HK-2 (cell line): ENCODE measurements at regions not wholly inside any gene's neighbourhood (a gene's known extent, or its start where the extent isn't known, plus 50 kb on each side); places are given as distances from the start of the nearest gene placed in this dataset.

Source experiments
- DNase-seq: peaks from one replicate; pipeline ENCODE4 v3.0.0-alpha.2; 2018; ENCODE audit not compliant: unreplicated experiment

- DNase-seq = no peak
These were observed 295.7 kb downstream of the BCL11B start for GRCh38 chr14:98976271-98976670.

GRCh38 chr14:98977451-98977850 is 294.5 kb downstream of the BCL11B start:
- DNase-seq = no peak

- no peak for DNase-seq
These were observed 289.0 kb downstream of the BCL11B start for GRCh38 chr14:98982986-98983385.

GRCh38 chr14:98984027-98984718 is 287.8 kb downstream of the BCL11B start:
- DNase-seq = no peak

GRCh38 chr14:98984719-98985041 is 287.3 kb downstream of the BCL11B start:
- no peak for DNase-seq

GRCh38 chr14:98993818-98994217 is 278.2 kb downstream of the BCL11B start:
- DNase-seq = no peak

GRCh38 chr14:98994561-98994960 is 277.4 kb downstream of the BCL11B start:
- DNase-seq = no peak

- DNase-seq = no peak
These were observed 274.3 kb downstream of the BCL11B start for GRCh38 chr14:98997526-98998205.

GRCh38 chr14:98999345-98999744 is 272.7 kb downstream of the BCL11B start:
- DNase-seq = no peak

- DNase-seq = no peak
These were observed 272.1 kb downstream of the BCL11B start for GRCh38 chr14:98999901-99000300.

- DNase-seq = no peak
These were observed 270.8 kb downstream of the BCL11B start for GRCh38 chr14:99001241-99001640.

GRCh38 chr14:99003646-99004045 is 268.4 kb downstream of the BCL11B start:
- DNase-seq = no peak

GRCh38 chr14:99004112-99004511 is 267.9 kb downstream of the BCL11B start:
- no peak for DNase-seq

GRCh38 chr14:99006276-99006675 is 265.7 kb downstream of the BCL11B start:
- DNase-seq = no peak

- no peak for DNase-seq
These were observed 264.2 kb downstream of the BCL11B start for GRCh38 chr14:99007795-99008194.

- no peak for DNase-seq
These were observed 262.1 kb downstream of the BCL11B start for GRCh38 chr14:99009871-99010270.

GRCh38 chr14:99011385-99011784 is 260.6 kb downstream of the BCL11B start:
- DNase-seq = no peak

- DNase-seq = no peak
These were observed 259.3 kb downstream of the BCL11B start for GRCh38 chr14:99012703-99013102.

- DNase-seq = no peak
These were observed 256.2 kb downstream of the BCL11B start for GRCh38 chr14:99015833-99016232.

- no peak for DNase-seq
These were observed 248.6 kb downstream of the BCL11B start for GRCh38 chr14:99023371-99023770.

GRCh38 chr14:99024926-99025325 is 247.1 kb downstream of the BCL11B start:
- DNase-seq = no peak

GRCh38 chr14:99025418-99025817 is 246.6 kb downstream of the BCL11B start:
- DNase-seq = no peak

GRCh38 chr14:99026471-99026870 is 245.5 kb downstream of the BCL11B start:
- DNase-seq = no peak

GRCh38 chr14:99028041-99028440 is 244.0 kb downstream of the BCL11B start:
- no peak for DNase-seq
